HCT116 (cell line): ENCODE measurements at regions not wholly inside any gene's neighbourhood (a gene's known extent, or its start where the extent isn't known, plus 50 kb on each side); places are given as distances from the start of the nearest gene placed in this dataset.

ENCODE experiments used
- EGR1 ChIP-seq: IDR thresholded peaks from 2 replicates; pipeline ENCODE4 v1.6.1; 2012; ENCODE audit warnings: low read depth
- ELF1 ChIP-seq: IDR thresholded peaks from 2 replicates; pipeline ENCODE4 v1.6.1; 2012; ENCODE audit warnings: low read depth, borderline replicate concordance
- FOSL1 ChIP-seq: IDR thresholded peaks from 2 replicates; pipeline ENCODE4 v1.6.1; 2012; ENCODE audit warnings: low read depth
- JUND ChIP-seq: IDR thresholded peaks from 2 replicates; pipeline ENCODE4 v1.6.1; 2012
- POLR2A ChIP-seq: IDR thresholded peaks from 2 replicates; pipeline ENCODE4 v1.7.0; 2011; ENCODE audit warnings: borderline replicate concordance; ENCODE audit not compliant: insufficient read depth, insufficient read length; ENCODE audit errors: extremely low read depth
- POLR2AphosphoS5 ChIP-seq: IDR thresholded peaks from 2 replicates; pipeline ENCODE4 v1.6.1; 2011; ENCODE audit warnings: mild to moderate bottlenecking, low read depth, low read length, moderate library complexity
- SIN3A ChIP-seq: IDR thresholded peaks from 2 replicates; pipeline ENCODE4 v1.6.1; 2012; ENCODE audit warnings: low read depth
- SP1 ChIP-seq: IDR thresholded peaks from 2 replicates; pipeline ENCODE4 v1.6.1; 2012; ENCODE audit warnings: low read depth
- SRF ChIP-seq: IDR thresholded peaks from 2 replicates; pipeline ENCODE4 v1.6.1; 2012; ENCODE audit warnings: low read depth
- YY1 ChIP-seq: IDR thresholded peaks from 2 replicates; pipeline ENCODE4 v1.6.1; 2011; ENCODE audit warnings: low read length, low read depth, moderate library complexity, mild to moderate bottlenecking; ENCODE audit not compliant: insufficient replicate concordance; ENCODE audit errors: extremely low read depth
- ZNF274 ChIP-seq: fragments of 200-500 bp; sonication (Bioruptor generic); IDR thresholded peaks from 2 replicates; pipeline ENCODE4 v1.6.1; 2014; ENCODE audit warnings: mild to moderate bottlenecking, low read depth, low read length, inconsistent platforms
- TF ChIP-seq, protein P1 (sequence below), 3 experiments: fragments of 200-600 bp in 1 of 3; sonication (generic) in 1 of 3; IDR thresholded peaks in 2 of 3; conservative IDR thresholded peaks in 1 of 3; 2 replicates each; pipeline ENCODE4 v1.5.1; 2012 to 2017; ENCODE audit warnings: low read depth in 2 of 3, low read length in 2 of 3, antibody characterized with exemption in 1 of 3, borderline replicate concordance in 1 of 3, control low read depth in 1 of 3, mild to moderate bottlenecking in 1 of 3, mixed read lengths in 1 of 3, mixed run types in 1 of 3, moderate library complexity in 1 of 3; ENCODE audit not compliant: insufficient read depth in 1 of 3
- TF ChIP-seq, protein P2 (sequence below): IDR thresholded peaks from 2 replicates; pipeline ENCODE4 v1.6.1; 2012

DNA sequence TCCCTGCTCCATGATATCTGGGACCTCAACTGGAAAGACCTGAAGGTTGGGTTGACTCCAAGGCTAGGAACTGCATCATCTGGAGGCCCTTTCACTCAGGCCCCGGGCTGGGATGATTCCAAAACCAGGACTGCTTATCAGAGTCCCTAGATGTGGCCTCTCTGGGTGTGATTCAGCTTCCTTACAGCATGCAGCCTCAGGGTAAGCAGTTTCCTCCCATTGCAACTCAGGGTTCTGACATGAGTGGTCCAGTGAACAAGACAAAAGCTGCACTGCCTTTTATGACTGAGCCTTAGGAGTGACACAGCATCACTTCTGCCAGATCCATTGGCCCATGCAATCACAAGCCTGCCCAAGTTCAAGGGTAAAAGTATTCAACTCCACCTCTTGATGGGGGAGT, 502.8 kb downstream of the COG6 start:
- TF ChIP-seq, protein P1, sequence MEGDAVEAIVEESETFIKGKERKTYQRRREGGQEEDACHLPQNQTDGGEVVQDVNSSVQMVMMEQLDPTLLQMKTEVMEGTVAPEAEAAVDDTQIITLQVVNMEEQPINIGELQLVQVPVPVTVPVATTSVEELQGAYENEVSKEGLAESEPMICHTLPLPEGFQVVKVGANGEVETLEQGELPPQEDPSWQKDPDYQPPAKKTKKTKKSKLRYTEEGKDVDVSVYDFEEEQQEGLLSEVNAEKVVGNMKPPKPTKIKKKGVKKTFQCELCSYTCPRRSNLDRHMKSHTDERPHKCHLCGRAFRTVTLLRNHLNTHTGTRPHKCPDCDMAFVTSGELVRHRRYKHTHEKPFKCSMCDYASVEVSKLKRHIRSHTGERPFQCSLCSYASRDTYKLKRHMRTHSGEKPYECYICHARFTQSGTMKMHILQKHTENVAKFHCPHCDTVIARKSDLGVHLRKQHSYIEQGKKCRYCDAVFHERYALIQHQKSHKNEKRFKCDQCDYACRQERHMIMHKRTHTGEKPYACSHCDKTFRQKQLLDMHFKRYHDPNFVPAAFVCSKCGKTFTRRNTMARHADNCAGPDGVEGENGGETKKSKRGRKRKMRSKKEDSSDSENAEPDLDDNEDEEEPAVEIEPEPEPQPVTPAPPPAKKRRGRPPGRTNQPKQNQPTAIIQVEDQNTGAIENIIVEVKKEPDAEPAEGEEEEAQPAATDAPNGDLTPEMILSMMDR (IDR thresholded peaks at IDR 0.05 in 2 of 3, conservative IDR thresholded peaks at IDR 0.05 in 1 of 3; ENCODE audit: borderline replicate concordance in 1 of 3, insufficient read depth in 1 of 3, low read depth in 2 of 3, low read length in 2 of 3): no peak
- TF ChIP-seq SRF (no peak), EGR1 (no peak), YY1 (no peak), ZNF274 (no peak), SIN3A (no peak), FOSL1 (no peak), JUND (no peak), POLR2A (no peak), ELF1 (no peak), POLR2AphosphoS5 (no peak), SP1 (no peak)
- TF ChIP-seq, protein P2, sequence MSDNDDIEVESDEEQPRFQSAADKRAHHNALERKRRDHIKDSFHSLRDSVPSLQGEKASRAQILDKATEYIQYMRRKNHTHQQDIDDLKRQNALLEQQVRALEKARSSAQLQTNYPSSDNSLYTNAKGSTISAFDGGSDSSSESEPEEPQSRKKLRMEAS: no peak
